ENCODE measurements at regions not wholly inside any gene's neighbourhood (a gene's known extent, or its start where the extent isn't known, plus 50 kb on each side); places are given as distances from the start of the nearest gene placed in this dataset.

- TF ChIP-seq EZH2 (IDR thresholded peaks at IDR 0.05; ENCODE audit: low read length): no peak
- no peak for TF ChIP-seq CTCF (optimal IDR thresholded peaks at IDR 0.05 in 1 of 3, IDR thresholded peaks at IDR 0.05 in 1 of 3, conservative IDR thresholded peaks at IDR 0.05 in 1 of 3; ENCODE audit: extremely low read depth in 1 of 3, insufficient read depth in 2 of 3, low read length in 3 of 3)
These were observed 170.2 kb upstream of the P2RY1 start for GRCh38 chr3:152664766-152665165.

Data from keratinocyte (primary cell).